ENCODE measurements at regions not wholly inside any gene's neighbourhood (a gene's known extent, or its start where the extent isn't known, plus 50 kb on each side); places are given as distances from the start of the nearest gene placed in this dataset.

- no peak overlapping the region for H3K27ac ChIP-seq (ENCODE audit: low read depth, low read length)
- no peak overlapping the region for H3K4me3 Mint-ChIP-seq (ENCODE audit: unreplicated experiment)
- no peaks in the 10 kb centered on the region for H3K9me3 ChIP-seq (ENCODE audit: insufficient read depth, low read depth, low read length)
- H3K36me3 ChIP-seq (ENCODE audit: insufficient read depth, low read length): no peaks in the 10 kb centered on the region
- H3K27ac Mint-ChIP-seq (ENCODE audit: unreplicated experiment): no peak overlapping the region
- FAIRE-seq: no peak
- H3K9ac ChIP-seq (ENCODE audit: low read length): no peak overlapping the region
- no peaks in the 10 kb centered on the region for H3K27me3 Mint-ChIP-seq (ENCODE audit: low read depth, unreplicated experiment)
- no peaks in the 10 kb centered on the region for H3K79me2 ChIP-seq (ENCODE audit: insufficient read depth, low read length)
- H3K4me3 ChIP-seq (ENCODE audit: insufficient read depth, low read depth, low read length): no peak overlapping the region
- peaks cover 13% of the 10 kb centered on the region for H3K4me1 Mint-ChIP-seq (ENCODE audit: low read depth, unreplicated experiment)
- peaks cover 8% of the 10 kb centered on the region for H3K4me1 ChIP-seq (ENCODE audit: insufficient read depth, low read length)
- no peaks in the 10 kb centered on the region for H3K36me3 Mint-ChIP-seq (ENCODE audit: low read depth, unreplicated experiment)
- no peak for TF ChIP-seq EZH2 (IDR thresholded peaks at IDR 0.05; ENCODE audit: insufficient read depth, low read length)
- TF ChIP-seq, protein P1, sequence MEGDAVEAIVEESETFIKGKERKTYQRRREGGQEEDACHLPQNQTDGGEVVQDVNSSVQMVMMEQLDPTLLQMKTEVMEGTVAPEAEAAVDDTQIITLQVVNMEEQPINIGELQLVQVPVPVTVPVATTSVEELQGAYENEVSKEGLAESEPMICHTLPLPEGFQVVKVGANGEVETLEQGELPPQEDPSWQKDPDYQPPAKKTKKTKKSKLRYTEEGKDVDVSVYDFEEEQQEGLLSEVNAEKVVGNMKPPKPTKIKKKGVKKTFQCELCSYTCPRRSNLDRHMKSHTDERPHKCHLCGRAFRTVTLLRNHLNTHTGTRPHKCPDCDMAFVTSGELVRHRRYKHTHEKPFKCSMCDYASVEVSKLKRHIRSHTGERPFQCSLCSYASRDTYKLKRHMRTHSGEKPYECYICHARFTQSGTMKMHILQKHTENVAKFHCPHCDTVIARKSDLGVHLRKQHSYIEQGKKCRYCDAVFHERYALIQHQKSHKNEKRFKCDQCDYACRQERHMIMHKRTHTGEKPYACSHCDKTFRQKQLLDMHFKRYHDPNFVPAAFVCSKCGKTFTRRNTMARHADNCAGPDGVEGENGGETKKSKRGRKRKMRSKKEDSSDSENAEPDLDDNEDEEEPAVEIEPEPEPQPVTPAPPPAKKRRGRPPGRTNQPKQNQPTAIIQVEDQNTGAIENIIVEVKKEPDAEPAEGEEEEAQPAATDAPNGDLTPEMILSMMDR (IDR thresholded peaks at IDR 0.05; ENCODE audit: insufficient read depth, low read depth, low read length): no peak
- H3K9me3 Mint-ChIP-seq (ENCODE audit: unreplicated experiment): no peaks in the 10 kb centered on the region
- H3K27me3 ChIP-seq (ENCODE audit: insufficient read depth, low read length): no peaks in the 10 kb centered on the region
- H3K4me2 ChIP-seq (ENCODE audit: low read length): no peak overlapping the region
- DNase-seq (ENCODE audit: low read depth): peak; percentile 91
- H2AFZ ChIP-seq (ENCODE audit: low read depth, low read length): no peak overlapping the region
- no peaks in the 10 kb centered on the region for H4K20me1 ChIP-seq (ENCODE audit: insufficient read depth, low read length)
Measured at GRCh38 chr6:126112171-126112632, 125.9 kb downstream of the TRMT11 start.

DNA sequence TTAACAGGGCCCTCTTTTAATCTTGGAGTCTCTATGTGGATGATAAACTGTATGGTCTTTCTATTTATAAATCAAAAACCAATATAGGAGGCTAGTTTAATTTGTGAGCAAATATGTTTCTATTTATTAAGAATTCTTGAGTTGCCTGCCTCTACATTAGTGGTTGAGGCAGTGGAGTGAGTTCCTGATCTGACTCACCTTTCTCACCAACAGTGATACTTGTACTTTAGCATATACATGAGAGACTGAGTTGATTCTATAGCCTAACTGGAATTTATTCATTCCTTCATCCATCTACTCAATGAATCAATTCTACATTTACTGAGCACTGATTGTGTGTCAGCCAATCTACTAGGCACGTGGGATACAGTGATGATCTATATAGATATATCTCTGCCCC lies 126.9 kb downstream of the TRMT11 start:
- no peaks in the 10 kb centered on the region for H3K9me3 Mint-ChIP-seq (ENCODE audit: unreplicated experiment)
- H3K27me3 Mint-ChIP-seq (ENCODE audit: low read depth, unreplicated experiment): no peaks in the 10 kb centered on the region

GRCh38 chr6:126117251-126117650 lies 130.9 kb downstream of the TRMT11 start:
- H3K36me3 Mint-ChIP-seq (ENCODE audit: low read depth, unreplicated experiment): no peaks in the 10 kb centered on the region
- no peak overlapping the region for H3K27ac Mint-ChIP-seq (ENCODE audit: unreplicated experiment)
- H3K27me3 Mint-ChIP-seq (ENCODE audit: low read depth, unreplicated experiment): no peaks in the 10 kb centered on the region

More for the DNA sequence above, 126.9 kb downstream of the TRMT11 start:
- no peaks in the 10 kb centered on the region for H4K20me1 ChIP-seq (ENCODE audit: insufficient read depth, low read length)
- H3K4me1 ChIP-seq (ENCODE audit: insufficient read depth, low read length): peaks cover 6% of the 10 kb centered on the region
- no peaks in the 10 kb centered on the region for H3K27me3 ChIP-seq (ENCODE audit: insufficient read depth, low read length)
- DNase-seq (ENCODE audit: low read depth) (no peak), FAIRE-seq (no peak)
- no peaks in the 10 kb centered on the region for H3K36me3 Mint-ChIP-seq (ENCODE audit: low read depth, unreplicated experiment)
- no peaks in the 10 kb centered on the region for H3K9me3 ChIP-seq (ENCODE audit: insufficient read depth, low read depth, low read length)
- no peak overlapping the region for H3K4me3 Mint-ChIP-seq (ENCODE audit: unreplicated experiment)
- H2AFZ ChIP-seq (ENCODE audit: low read depth, low read length): no peak overlapping the region
- no peak overlapping the region for H3K27ac ChIP-seq (ENCODE audit: low read depth, low read length)
- no peak overlapping the region for H3K27ac Mint-ChIP-seq (ENCODE audit: unreplicated experiment)
- H3K4me2 ChIP-seq (ENCODE audit: low read length): no peak overlapping the region
- no peak overlapping the region for H3K4me3 ChIP-seq (ENCODE audit: insufficient read depth, low read depth, low read length)
- peaks cover 9% of the 10 kb centered on the region for H3K4me1 Mint-ChIP-seq (ENCODE audit: low read depth, unreplicated experiment)
- no peak overlapping the region for H3K9ac ChIP-seq (ENCODE audit: low read length)
- TF ChIP-seq, protein P1 (IDR thresholded peaks at IDR 0.05; ENCODE audit: insufficient read depth, low read depth, low read length): no peak
- TF ChIP-seq EZH2 (IDR thresholded peaks at IDR 0.05; ENCODE audit: insufficient read depth, low read length): no peak
- H3K79me2 ChIP-seq (ENCODE audit: insufficient read depth, low read length): no peaks in the 10 kb centered on the region
- no peaks in the 10 kb centered on the region for H3K36me3 ChIP-seq (ENCODE audit: insufficient read depth, low read length)

More at GRCh38 chr6:126117251-126117650, 130.9 kb downstream of the TRMT11 start:
- H3K4me2 ChIP-seq (ENCODE audit: low read length): no peak overlapping the region
- H3K79me2 ChIP-seq (ENCODE audit: insufficient read depth, low read length): no peaks in the 10 kb centered on the region
- no peaks in the 10 kb centered on the region for H3K27me3 ChIP-seq (ENCODE audit: insufficient read depth, low read length)
- H2AFZ ChIP-seq (ENCODE audit: low read depth, low read length): no peak overlapping the region
- DNase-seq (ENCODE audit: low read depth): no peak
- no peak overlapping the region for H3K27ac ChIP-seq (ENCODE audit: low read depth, low read length)
- no peaks in the 10 kb centered on the region for H3K9me3 ChIP-seq (ENCODE audit: insufficient read depth, low read depth, low read length)
- no peaks in the 10 kb centered on the region for H4K20me1 ChIP-seq (ENCODE audit: insufficient read depth, low read length)
- no peaks in the 10 kb centered on the region for H3K9me3 Mint-ChIP-seq (ENCODE audit: unreplicated experiment)
- H3K4me3 ChIP-seq (ENCODE audit: insufficient read depth, low read depth, low read length): no peak overlapping the region
- TF ChIP-seq, protein P1 (IDR thresholded peaks at IDR 0.05; ENCODE audit: insufficient read depth, low read depth, low read length): no peak
- TF ChIP-seq EZH2 (IDR thresholded peaks at IDR 0.05; ENCODE audit: insufficient read depth, low read length): no peak
- no peak for FAIRE-seq
- peaks cover 13% of the 10 kb centered on the region for H3K4me1 Mint-ChIP-seq (ENCODE audit: low read depth, unreplicated experiment)
- H3K4me3 Mint-ChIP-seq (ENCODE audit: unreplicated experiment): no peak overlapping the region
- H3K36me3 ChIP-seq (ENCODE audit: insufficient read depth, low read length): no peaks in the 10 kb centered on the region
- H3K4me1 ChIP-seq (ENCODE audit: insufficient read depth, low read length): peaks cover 13% of the 10 kb centered on the region
- no peak overlapping the region for H3K9ac ChIP-seq (ENCODE audit: low read length)
